GM06990 (cell line): ENCODE measurements at regions not wholly inside any gene's neighbourhood (a gene's known extent, or its start where the extent isn't known, plus 50 kb on each side); places are given as distances from the start of the nearest gene placed in this dataset.

Experiments used
- DNase-seq: peaks from one replicate; pipeline ENCODE4 v3.0.0-alpha.2; 2011; ENCODE audit not compliant: insufficient read length; ENCODE audit errors: extremely low read depth
- H3K27me3 ChIP-seq: replicated peaks from 2 replicates; pipeline ENCODE4 v1.6.0; 2011; ENCODE audit warnings: low read length; ENCODE audit not compliant: control insufficient read depth, insufficient read depth
- H3K36me3 ChIP-seq: 2 replicates; pipeline ENCODE4 v1.5.1; 2011; ENCODE audit warnings: low read length; ENCODE audit not compliant: control insufficient read depth, insufficient read depth
- H3K4me3 ChIP-seq: replicated peaks from 2 replicates; pipeline ENCODE4 v1.5.1; 2011; ENCODE audit warnings: low read depth, mild to moderate bottlenecking, control low read depth, low read length
- CTCF ChIP-seq: IDR thresholded peaks from 2 replicates; pipeline ENCODE4 v1.5.1; 2011; ENCODE audit warnings: low read length, control low read depth, mild to moderate bottlenecking, inconsistent platforms; ENCODE audit not compliant: insufficient read depth, poor library complexity, severe bottlenecking

- no peak for DNase-seq
- no peak for TF ChIP-seq CTCF
- Histone ChIP-seq H3K27me3 (no peaks in the 10 kb centered on the region), H3K4me3 (no peak overlapping the region), H3K36me3 (no peaks in the 10 kb centered on the region)
Measured at GRCh38 chr1:178619042-178619927, 105.8 kb upstream of the RALGPS2 start.

- no peaks in the 10 kb centered on the region for H3K27me3 ChIP-seq
- DNase-seq = no peak
- H3K36me3 ChIP-seq = no peaks in the 10 kb centered on the region
- no peak for TF ChIP-seq CTCF
- no peak overlapping the region for H3K4me3 ChIP-seq
Measured at GRCh38 chr1:178620584-178621475, 104.2 kb upstream of the RALGPS2 start.

GRCh38 chr1:178621822-178622221 lies 103.2 kb upstream of the RALGPS2 start:
- Histone ChIP-seq H3K27me3 (no peaks in the 10 kb centered on the region), H3K4me3 (no peak overlapping the region), H3K36me3 (no peaks in the 10 kb centered on the region)
- TF ChIP-seq CTCF = no peak
- DNase-seq = no peak

- Histone ChIP-seq H3K27me3 (no peaks in the 10 kb centered on the region), H3K36me3 (no peaks in the 10 kb centered on the region), H3K4me3 (no peak overlapping the region)
- DNase-seq = no peak
- TF ChIP-seq CTCF = no peak
Measured at GRCh38 chr1:178625695-178626094, 99.3 kb upstream of the RALGPS2 start.

- no peak for TF ChIP-seq CTCF
- DNase-seq = no peak
- Histone ChIP-seq H3K4me3 (no peak overlapping the region), H3K36me3 (no peaks in the 10 kb centered on the region), H3K27me3 (no peaks in the 10 kb centered on the region)
Measured at GRCh38 chr1:178627037-178627436, 98.0 kb upstream of the RALGPS2 start.
